Activated naive CD8-positive, alpha-beta T cell treated with anti-CD3 and anti-CD28 coated beads, Interleukin-2, amount 10 ng/mL, durations not matched to agents 7 days and 5 days (primary cell): ENCODE measurements at regions not wholly inside any gene's neighbourhood (a gene's known extent, or its start where the extent isn't known, plus 50 kb on each side); places are given as distances from the start of the nearest gene placed in this dataset.
"Not testable (repeated sequence)": the region's sequence is repeated elsewhere in the genome, so short reads cannot be mapped to it uniquely, and the experiment has no call there.

Source experiments
- ATAC-seq: fragments of 150-1000 bp; cut with Tn5 transposase; one replicate; pipeline ENCODE4 v1.10.0; 2021; ENCODE audit warnings: low read depth, moderate library complexity
- POLR2A ChIA-PET: fragments of 350-600 bp; sonication (Branson Sonifier 250); formaldehyde crosslinking; loops from one replicate; lab custom pipeline; 2021; ENCODE audit warnings: antibody characterized with exemption; lab: Charles Lee
- DNase-seq: peaks from one replicate; pipeline ENCODE4 v3.0.0; 2021
- H3K27ac Mint-ChIP-seq: one replicate; pipeline ENCODE4 v1.8.0; 2022; ENCODE audit warnings: mild to moderate bottlenecking, mixed read lengths
- H3K27me3 Mint-ChIP-seq: one replicate; pipeline ENCODE4 v1.8.0; 2022; ENCODE audit warnings: mild to moderate bottlenecking, moderate library complexity, mixed read lengths
- H3K36me3 Mint-ChIP-seq: one replicate; pipeline ENCODE4 v1.8.0; 2021; ENCODE audit warnings: mild to moderate bottlenecking, mixed read lengths
- H3K4me1 Mint-ChIP-seq: one replicate; pipeline ENCODE4 v1.8.0; 2021; ENCODE audit warnings: mixed read lengths
- H3K4me3 Mint-ChIP-seq: one replicate; pipeline ENCODE4 v1.8.0; 2022; ENCODE audit warnings: mild to moderate bottlenecking, moderate library complexity, mixed read lengths
- H3K9me3 Mint-ChIP-seq: one replicate; pipeline ENCODE4 v1.8.0; 2021; ENCODE audit warnings: mixed read lengths

GRCh38 chrX:155751131-155751530 is 130.0 kb upstream of the VAMP7 start:
- POLR2A ChIA-PET = no interaction called here

GRCh38 chrX:155747520-155747919 is 133.6 kb upstream of the VAMP7 start:
- ATAC-seq (no peak), DNase-seq (no peak)
- H3K36me3 Mint-ChIP-seq = no peaks in the 10 kb centered on the region
- no peak overlapping the region for H3K4me3 Mint-ChIP-seq
- no peaks in the 10 kb centered on the region for H3K27me3 Mint-ChIP-seq
- H3K27ac Mint-ChIP-seq = no peak overlapping the region
- POLR2A ChIA-PET = no interaction called here
- peaks cover 2% of the 10 kb centered on the region for H3K9me3 Mint-ChIP-seq
- no peaks in the 10 kb centered on the region for H3K4me1 Mint-ChIP-seq

More at GRCh38 chrX:155751131-155751530, 130.0 kb upstream of the VAMP7 start:
- Mint-ChIP-seq H3K4me1 (no peaks in the 10 kb centered on the region), H3K36me3 (no peaks in the 10 kb centered on the region), H3K4me3 (no peak overlapping the region), H3K27me3 (no peaks in the 10 kb centered on the region), H3K27ac (no peak overlapping the region), H3K9me3 (no peaks in the 10 kb centered on the region)
- no peak for ATAC-seq
- no peak for DNase-seq

GRCh38 chrX:155745792-155746191 is 133.0 kb upstream of the TMLHE start:
- Mint-ChIP-seq H3K9me3 (peaks cover 3% of the 10 kb centered on the region), H3K27ac (no peak overlapping the region), H3K4me1 (no peaks in the 10 kb centered on the region), H3K4me3 (no peak overlapping the region), H3K36me3 (no peaks in the 10 kb centered on the region), H3K27me3 (no peaks in the 10 kb centered on the region)
- POLR2A ChIA-PET = no interaction called here
- ATAC-seq (no peak), DNase-seq (no peak)

- no peaks in the 10 kb centered on the region for H3K36me3 Mint-ChIP-seq
- peaks cover 5% of the 10 kb centered on the region for H3K9me3 Mint-ChIP-seq
- DNase-seq (no peak), ATAC-seq (no peak)
- no peaks in the 10 kb centered on the region for H3K27me3 Mint-ChIP-seq
- POLR2A ChIA-PET = no interaction called here
- no peak overlapping the region for H3K27ac Mint-ChIP-seq
- no peak overlapping the region for H3K4me3 Mint-ChIP-seq
- H3K4me1 Mint-ChIP-seq = no peaks in the 10 kb centered on the region
These were observed 131.8 kb upstream of the TMLHE start for GRCh38 chrX:155744534-155744933.

GRCh38 chrX:155728335-155728734 is 115.6 kb upstream of the TMLHE start:
- ATAC-seq, DNase-seq, H3K27me3 Mint-ChIP-seq, H3K36me3 Mint-ChIP-seq, H3K27ac Mint-ChIP-seq, H3K4me3 Mint-ChIP-seq, POLR2A ChIA-PET, H3K4me1 Mint-ChIP-seq: not testable (repeated sequence)
- H3K9me3 Mint-ChIP-seq = peaks cover 17% of the 10 kb centered on the region

- Mint-ChIP-seq H3K27ac (no peak overlapping the region), H3K27me3 (peaks cover 3% of the 10 kb centered on the region), H3K9me3 (peaks cover 5% of the 10 kb centered on the region), H3K36me3 (no peaks in the 10 kb centered on the region), H3K4me1 (no peaks in the 10 kb centered on the region), H3K4me3 (no peak overlapping the region)
- DNase-seq = no peak
- ATAC-seq = no peak
- POLR2A ChIA-PET = no interaction called here
These were observed 106.3 kb upstream of the TMLHE start for GRCh38 chrX:155718972-155719586.

- no peak overlapping the region for H3K4me3 Mint-ChIP-seq
- ATAC-seq = no peak
These were observed 102.4 kb upstream of the TMLHE start for GRCh38 chrX:155715141-155715540.

GRCh38 chrX:155695419-155695818 is 82.7 kb upstream of the TMLHE start:
- ATAC-seq (no peak), DNase-seq (no peak)
- H3K36me3 Mint-ChIP-seq = no peaks in the 10 kb centered on the region
- no peaks in the 10 kb centered on the region for H3K4me1 Mint-ChIP-seq
- no peak overlapping the region for H3K27ac Mint-ChIP-seq
- POLR2A ChIA-PET = no interaction called here
- peaks cover 2% of the 10 kb centered on the region for H3K9me3 Mint-ChIP-seq
- no peaks in the 10 kb centered on the region for H3K27me3 Mint-ChIP-seq
- H3K4me3 Mint-ChIP-seq = no peak overlapping the region

More at GRCh38 chrX:155715141-155715540, 102.4 kb upstream of the TMLHE start:
- H3K27me3 Mint-ChIP-seq = peaks cover 3% of the 10 kb centered on the region
- DNase-seq = no peak
- POLR2A ChIA-PET = no interaction called here
- H3K36me3 Mint-ChIP-seq = no peaks in the 10 kb centered on the region
- no peak overlapping the region for H3K27ac Mint-ChIP-seq
- H3K9me3 Mint-ChIP-seq = peaks cover 14% of the 10 kb centered on the region
- no peaks in the 10 kb centered on the region for H3K4me1 Mint-ChIP-seq

- Mint-ChIP-seq H3K27ac (no peak overlapping the region), H3K9me3 (peaks cover 2% of the 10 kb centered on the region), H3K4me3 (no peak overlapping the region), H3K27me3 (no peaks in the 10 kb centered on the region), H3K36me3 (no peaks in the 10 kb centered on the region), H3K4me1 (no peaks in the 10 kb centered on the region)
- no peak for DNase-seq
- POLR2A ChIA-PET = no interaction called here
- no peak for ATAC-seq
These were observed 81.9 kb upstream of the TMLHE start for GRCh38 chrX:155694649-155695048.

- Mint-ChIP-seq H3K36me3 (no peaks in the 10 kb centered on the region), H3K4me1 (peaks cover 2% of the 10 kb centered on the region), H3K27me3 (no peaks in the 10 kb centered on the region), H3K4me3 (no peak overlapping the region), H3K27ac (no peak overlapping the region), H3K9me3 (peaks cover 3% of the 10 kb centered on the region)
- ATAC-seq (no peak), DNase-seq (no peak)
- POLR2A ChIA-PET = no interaction called here
These were observed 70.1 kb upstream of the TMLHE start for GRCh38 chrX:155682834-155683233.

GRCh38 chrX:155679715-155680114 is 67.0 kb upstream of the TMLHE start:
- Mint-ChIP-seq H3K4me3 (no peak overlapping the region), H3K9me3 (peaks cover 3% of the 10 kb centered on the region), H3K4me1 (peaks cover 2% of the 10 kb centered on the region), H3K36me3 (no peaks in the 10 kb centered on the region), H3K27ac (no peak overlapping the region), H3K27me3 (peaks cover 2% of the 10 kb centered on the region)
- DNase-seq = no peak
- POLR2A ChIA-PET = no interaction called here
- ATAC-seq = no peak

- DNase-seq = no peak
- Mint-ChIP-seq H3K4me1 (no peaks in the 10 kb centered on the region), H3K9me3 (no peaks in the 10 kb centered on the region), H3K36me3 (no peaks in the 10 kb centered on the region), H3K27me3 (peaks cover 2% of the 10 kb centered on the region), H3K27ac (no peak overlapping the region), H3K4me3 (no peak overlapping the region)
- no peak for ATAC-seq
- POLR2A ChIA-PET = no interaction called here
These were observed 60.6 kb upstream of the TMLHE start for GRCh38 chrX:155673338-155673737.

GRCh38 chrX:155666741-155667140 is 54.0 kb upstream of the TMLHE start:
- no peaks in the 10 kb centered on the region for H3K27me3 Mint-ChIP-seq
- no peaks in the 10 kb centered on the region for H3K9me3 Mint-ChIP-seq
- no peaks in the 10 kb centered on the region for H3K36me3 Mint-ChIP-seq
- no peak overlapping the region for H3K4me3 Mint-ChIP-seq
- H3K27ac Mint-ChIP-seq = no peak overlapping the region
- DNase-seq = no peak
- H3K4me1 Mint-ChIP-seq = no peaks in the 10 kb centered on the region
- POLR2A ChIA-PET = no interaction called here
- no peak for ATAC-seq
